Globus pallidus (tissue), 1 donor: ENCODE measurements at regions not wholly inside any gene's neighbourhood (a gene's known extent, or its start where the extent isn't known, plus 50 kb on each side); places are given as distances from the start of the nearest gene placed in this dataset.
"Not testable (repeated sequence)": the region's sequence is repeated elsewhere in the genome, so short reads cannot be mapped to it uniquely, and the experiment has no call there.

ENCODE experiments used
- DNase-seq: peaks from one replicate; pipeline ENCODE4 v3.0.0-alpha.2; 2015; ENCODE audit warnings: low spot score

- DNase-seq, result no peak
Measured at GRCh38 chr6:6414931-6415330, 94.5 kb upstream of the F13A1 start.

DNA sequence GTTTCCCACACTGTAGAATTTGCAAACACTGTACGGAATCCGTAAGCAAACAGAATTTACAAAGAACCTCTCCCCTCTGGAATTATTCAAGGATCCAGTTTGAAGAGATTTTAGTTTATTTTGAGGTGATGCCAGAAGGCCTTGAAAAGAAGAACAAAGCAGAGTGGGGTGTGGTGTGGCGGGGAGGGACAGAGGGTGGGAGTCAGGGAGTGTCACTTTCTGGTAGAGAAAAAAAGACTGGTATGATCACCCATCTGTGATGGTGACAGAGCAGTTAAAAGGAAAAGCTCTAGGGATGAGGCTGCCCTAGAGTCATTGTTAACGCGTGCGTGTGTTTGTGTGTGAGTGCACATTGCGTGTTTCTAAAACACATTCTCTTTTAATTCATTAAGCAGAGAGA is 97.0 kb upstream of the F13A1 start:
- DNase-seq, result no peak

- DNase-seq, result no peak
Measured at GRCh38 chr6:6418421-6418820, 98.0 kb upstream of the F13A1 start.

- DNase-seq, result no peak
Measured at GRCh38 chr6:6420107-6420506, 99.6 kb upstream of the F13A1 start.

DNA sequence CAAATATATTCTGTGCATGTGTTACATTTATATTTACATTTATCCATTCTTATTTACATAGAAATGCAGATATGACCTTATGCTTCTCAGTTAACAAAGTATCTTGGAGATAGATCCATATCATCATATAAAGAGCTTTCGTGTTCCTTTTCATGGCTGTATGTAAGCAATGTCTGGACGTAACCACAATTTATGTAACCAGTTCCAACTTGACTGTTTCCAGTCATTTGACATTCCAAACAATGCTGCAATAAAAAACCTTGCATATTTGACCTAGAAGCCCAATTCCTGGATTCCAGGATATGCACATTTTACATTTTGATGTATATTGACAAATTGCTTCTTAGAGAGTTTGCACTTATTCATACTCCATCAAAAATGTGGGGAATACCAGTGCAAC is 113.7 kb upstream of the F13A1 start:
- DNase-seq, result no peak

- no peak for DNase-seq
Measured at GRCh38 chr6:6434723-6435122, 114.3 kb upstream of the F13A1 start.

DNA sequence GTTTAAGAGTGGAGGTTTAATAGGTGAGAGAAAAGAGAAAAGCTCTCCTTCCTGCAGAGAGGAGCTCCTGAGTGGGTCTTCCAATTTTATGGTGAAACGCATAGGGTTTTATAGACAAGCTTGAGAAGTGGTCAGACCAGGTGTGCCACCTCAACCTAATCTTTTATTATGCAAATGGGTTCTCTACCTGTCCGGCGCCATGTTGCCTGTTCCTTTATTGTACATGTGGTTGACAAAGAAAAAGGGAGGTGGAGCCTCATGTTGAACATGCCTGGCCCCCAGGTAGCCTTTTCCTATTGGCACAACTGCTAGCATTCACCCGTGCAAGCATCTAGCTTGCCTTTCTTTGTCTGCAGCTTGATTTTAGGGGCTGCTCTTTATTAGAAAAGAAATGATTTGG is 115.9 kb upstream of the F13A1 start:
- DNase-seq, result no peak

- DNase-seq, result no peak
Measured at GRCh38 chr6:6436946-6437345, 116.5 kb upstream of the F13A1 start.

- peak; percentile 26 for DNase-seq
Measured at GRCh38 chr6:6438286-6438685, 117.8 kb upstream of the F13A1 start.

DNA sequence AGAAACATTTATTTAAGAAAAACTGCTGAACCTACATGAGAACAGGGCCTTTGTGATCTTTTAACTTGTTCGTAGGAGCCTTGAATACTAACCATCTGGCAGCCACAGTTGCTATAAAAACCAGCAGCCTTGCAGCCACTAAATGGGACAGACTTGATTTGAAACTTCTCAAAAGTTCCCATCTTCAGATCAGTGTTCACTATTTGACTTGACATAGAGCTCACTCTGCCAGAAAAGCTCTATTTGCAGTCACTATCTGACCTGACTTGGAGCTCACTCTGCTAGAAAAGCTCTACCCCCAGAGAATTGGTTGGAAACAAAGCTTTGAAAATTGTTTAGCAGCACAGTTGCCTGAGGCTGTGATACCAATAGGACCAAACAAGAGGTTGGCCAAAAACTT is 119.3 kb upstream of the F13A1 start:
- DNase-seq, result peak; percentile 7

DNA sequence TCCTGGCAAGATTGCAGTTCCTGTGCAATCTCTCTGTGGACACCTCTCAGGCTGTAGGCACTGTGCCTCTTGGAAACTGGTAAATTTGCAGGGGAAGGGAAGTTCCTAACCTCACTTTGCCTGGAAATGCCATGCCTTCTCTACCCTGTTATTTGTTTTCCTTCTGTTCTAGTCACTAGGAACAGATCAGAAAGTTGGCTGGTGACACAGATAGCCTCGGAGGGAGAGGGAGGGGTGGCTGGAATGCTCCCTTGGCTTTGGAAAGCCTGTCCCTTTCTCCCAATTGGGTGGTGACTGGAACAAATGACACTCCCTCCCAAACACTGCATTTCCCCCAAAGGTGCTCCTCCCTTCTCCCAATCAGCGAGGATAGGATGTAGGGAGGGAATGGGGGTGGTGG is 131.5 kb upstream of the F13A1 start:
- DNase-seq, result no peak

DNA sequence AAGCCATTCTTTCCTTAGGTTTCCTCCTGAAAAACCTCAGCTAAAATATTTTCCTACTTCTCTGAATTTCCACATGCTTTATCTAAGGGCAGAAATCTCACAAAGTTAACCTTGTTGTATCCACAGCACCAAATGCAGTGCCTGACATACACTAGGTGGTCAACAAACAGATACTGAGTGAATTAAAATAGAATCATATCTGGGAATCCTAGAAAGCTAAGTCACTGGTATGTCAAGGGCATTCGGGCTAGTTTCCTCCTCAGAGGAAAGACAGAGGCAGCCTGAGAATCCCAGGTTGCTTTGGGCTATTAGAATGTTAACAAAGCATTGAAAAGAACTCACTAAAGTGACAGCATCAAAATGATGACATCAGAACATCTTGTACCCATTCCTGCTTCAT is 132.7 kb upstream of the F13A1 start:
- no peak for DNase-seq

DNA sequence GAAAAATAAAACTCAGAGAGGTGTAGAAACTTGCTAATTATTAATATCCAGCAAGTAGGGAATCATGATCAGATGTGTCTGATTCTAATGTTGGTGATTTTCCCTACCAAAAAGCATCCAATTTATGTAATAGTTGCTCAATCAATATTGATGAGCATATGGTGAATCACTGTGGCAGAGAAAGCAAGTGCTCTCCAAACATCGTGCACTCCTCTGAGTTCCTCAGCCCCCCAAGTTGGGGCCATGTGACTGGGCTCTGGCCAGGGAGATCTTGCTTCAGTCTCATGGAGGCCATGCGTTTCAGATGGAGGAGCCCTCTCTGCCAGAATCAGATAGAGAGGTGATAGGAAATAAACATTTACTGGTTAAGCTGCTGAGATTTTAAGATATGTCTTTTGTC is 133.2 kb upstream of the LY86 start:
- DNase-seq, result no peak

DNA sequence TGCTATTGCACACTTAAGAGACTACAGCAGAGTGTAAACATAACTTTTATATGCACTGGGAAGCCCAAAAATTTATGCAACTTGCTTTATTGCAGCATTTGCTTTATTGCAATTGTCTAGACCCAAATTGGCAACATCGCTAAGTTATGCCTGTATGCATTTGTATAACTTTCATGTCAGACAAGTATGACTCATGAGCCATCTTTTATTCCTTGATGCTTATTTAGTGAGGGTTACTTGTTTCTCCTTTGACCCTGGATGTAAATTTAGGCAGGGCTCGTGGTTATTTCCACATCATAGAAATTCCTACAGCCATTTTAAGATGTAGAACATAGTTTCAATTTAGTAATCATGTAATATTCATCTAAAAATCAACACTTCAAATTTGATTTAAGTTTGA is 130.3 kb upstream of the LY86 start:
- DNase-seq, result no peak

GRCh38 chr6:6459963-6460362 is 128.6 kb upstream of the LY86 start:
- not testable (repeated sequence) for DNase-seq

- no peak for DNase-seq
Measured at GRCh38 chr6:6460416-6460815, 128.1 kb upstream of the LY86 start.

DNA sequence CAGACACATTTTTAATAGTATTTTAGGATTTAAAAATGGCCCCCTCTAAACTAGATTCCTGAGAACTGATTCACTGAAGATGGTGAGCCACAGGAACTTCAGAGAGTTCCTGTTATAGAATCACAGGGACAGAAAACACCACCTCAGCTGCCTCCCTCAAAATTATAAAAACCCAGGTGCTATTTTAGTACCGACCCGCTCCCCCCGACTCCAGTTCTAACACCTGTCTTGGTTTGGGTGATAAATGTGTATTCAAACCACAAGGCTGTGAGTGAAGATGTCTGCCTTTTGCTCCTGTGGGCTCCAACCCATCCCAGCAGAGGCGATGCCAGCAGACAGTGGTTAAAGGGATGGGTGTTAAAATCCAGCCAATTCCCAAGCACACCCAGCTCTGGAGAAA is 127.4 kb upstream of the LY86 start:
- DNase-seq, result no peak

DNA sequence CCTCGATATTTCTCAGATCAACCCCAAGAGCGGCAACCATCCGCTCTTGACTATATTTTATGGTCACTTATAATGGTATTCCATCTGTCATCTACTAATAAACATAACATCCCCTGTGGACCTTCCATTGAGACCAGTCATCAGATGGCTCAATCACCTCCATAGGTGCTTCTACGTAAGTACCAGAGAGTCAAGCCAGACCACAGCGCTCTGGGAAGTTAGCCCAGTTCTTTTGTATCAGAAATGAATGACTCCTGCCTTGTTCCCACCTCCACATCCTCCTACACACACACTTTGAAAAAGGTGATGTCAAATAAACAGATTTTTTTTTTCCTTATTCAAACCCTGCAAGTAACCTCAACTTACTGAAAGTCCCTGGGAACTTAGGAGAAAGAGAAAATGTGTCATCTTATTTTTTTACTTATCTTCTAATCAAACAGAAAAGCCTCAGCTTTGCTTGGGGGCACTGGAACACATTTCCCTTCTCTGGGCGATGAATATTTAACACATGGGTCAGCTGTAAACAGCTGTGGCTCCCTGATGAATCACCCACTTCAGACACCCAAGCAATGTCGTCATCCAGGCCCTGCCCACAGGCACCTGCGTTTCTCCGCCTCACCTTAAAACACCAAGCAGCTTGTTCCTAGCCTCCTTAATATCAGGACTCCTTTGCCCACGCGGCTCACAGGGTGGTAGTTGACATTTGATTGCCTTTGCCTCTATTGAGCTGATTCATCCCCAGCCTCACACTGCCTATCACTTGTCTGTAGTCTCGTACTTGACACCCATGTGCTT is 121.4 kb upstream of the LY86 start:
- no peak for DNase-seq

- no peak for DNase-seq
Measured at GRCh38 chr6:6469074-6469473, 119.4 kb upstream of the LY86 start.

DNA sequence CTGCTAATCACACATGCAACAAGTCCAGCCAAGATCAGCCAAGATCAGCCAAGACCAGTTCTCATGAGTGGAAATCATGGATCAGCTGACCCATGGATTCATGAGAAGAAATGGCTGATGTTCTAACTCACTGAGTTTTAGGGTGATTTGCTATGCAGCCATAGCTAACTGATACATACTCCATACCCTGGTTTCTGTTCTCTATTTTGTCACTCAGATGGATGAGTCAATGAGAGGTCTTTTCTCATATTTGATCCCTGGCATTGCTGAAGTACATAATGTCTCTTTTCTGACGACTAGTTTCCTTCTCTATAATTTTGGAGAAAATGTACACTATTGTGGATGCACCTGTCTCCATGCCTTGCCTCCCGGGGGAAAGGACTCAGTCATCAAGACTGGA is 118.4 kb upstream of the LY86 start:
- no peak for DNase-seq

GRCh38 chr6:6471276-6471675 is 117.2 kb upstream of the LY86 start:
- DNase-seq, result no peak

DNA sequence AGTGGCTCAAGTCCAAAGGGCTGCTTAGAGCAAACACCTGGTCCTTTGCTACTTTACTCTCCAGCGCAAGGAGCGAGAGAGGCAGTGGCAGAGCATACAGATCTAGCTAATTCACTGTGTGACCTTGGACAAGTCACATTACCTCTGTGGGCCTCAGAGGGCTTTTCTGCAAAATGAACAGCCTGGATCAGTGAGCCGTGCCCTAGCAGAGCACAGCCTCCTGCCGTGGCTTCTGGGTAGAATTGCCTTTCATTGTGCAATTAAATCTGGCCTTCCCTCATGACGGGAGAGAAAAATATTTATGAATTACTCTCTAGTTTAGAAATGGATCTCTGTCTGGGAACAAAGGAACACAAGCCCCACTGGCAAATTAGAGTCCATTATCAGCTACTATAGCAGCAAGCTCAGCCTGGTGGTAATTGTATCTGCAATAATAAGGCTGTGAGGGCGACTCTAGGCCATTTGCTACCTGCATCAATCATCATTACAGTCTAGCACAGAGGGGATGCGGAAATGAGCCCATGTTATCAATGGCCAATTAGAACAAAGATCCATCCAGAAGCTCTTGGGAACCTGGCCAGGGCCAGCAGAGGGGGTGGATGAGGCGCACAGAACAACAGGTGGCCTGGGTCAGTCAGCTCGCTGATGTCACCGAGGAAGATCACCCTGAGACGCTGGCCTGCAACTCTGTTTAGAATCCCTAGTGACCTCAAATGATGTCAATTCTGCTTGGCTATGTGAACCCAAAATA is 114.2 kb upstream of the LY86 start:
- DNase-seq, result no peak

DNA sequence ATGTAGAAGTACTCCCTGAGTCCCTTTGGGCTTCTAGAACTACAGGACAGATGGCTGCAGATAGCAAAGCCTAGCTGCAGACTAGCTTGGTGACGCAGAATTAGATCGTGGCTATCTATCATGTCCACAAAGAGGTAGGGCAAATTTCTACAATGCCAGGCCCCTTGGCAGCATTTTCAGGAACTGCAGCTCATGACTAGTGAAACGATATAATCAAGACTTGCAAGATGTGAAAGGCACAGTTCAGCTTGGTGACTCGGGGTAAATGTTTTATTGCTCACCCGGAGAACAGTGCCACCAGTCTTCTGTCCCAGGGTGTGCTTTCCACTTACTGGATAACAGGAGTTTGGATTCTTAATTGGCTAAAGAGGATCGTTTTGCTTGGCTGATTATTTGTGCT is 108.7 kb upstream of the LY86 start:
- DNase-seq, result no peak

- DNase-seq, result no peak
Measured at GRCh38 chr6:6482256-6482655, 106.3 kb upstream of the LY86 start.
